ENCODE measurements at regions not wholly inside any gene's neighbourhood (a gene's known extent, or its start where the extent isn't known, plus 50 kb on each side); places are given as distances from the start of the nearest gene placed in this dataset.

GRCh38 chr13:50685491-50685890 lies 158.0 kb downstream of the DLEU7 start:
- DNase-seq (ENCODE audit: low read depth) = no peak

GRCh38 chr13:50685956-50686355 lies 157.5 kb downstream of the DLEU7 start:
- DNase-seq (ENCODE audit: low read depth) = no peak

- DNase-seq (ENCODE audit: low read depth) = no peak
These were observed 156.9 kb downstream of the DLEU7 start for GRCh38 chr13:50686551-50686950.

GRCh38 chr13:50687545-50687944 lies 155.9 kb downstream of the DLEU7 start:
- DNase-seq (ENCODE audit: low read depth) = no peak

GRCh38 chr13:50690006-50690405 lies 153.5 kb downstream of the DLEU7 start:
- no peak for DNase-seq (ENCODE audit: low read depth)

- DNase-seq (ENCODE audit: low read depth) = no peak
These were observed 152.3 kb downstream of the DLEU7 start for GRCh38 chr13:50691176-50691680.

GRCh38 chr13:50691681-50692263 lies 151.7 kb downstream of the DLEU7 start:
- DNase-seq (ENCODE audit: low read depth) = no peak

- DNase-seq (ENCODE audit: low read depth) = no peak
These were observed 151.0 kb downstream of the DLEU7 start for GRCh38 chr13:50692396-50692915.

- DNase-seq (ENCODE audit: low read depth) = no peak
These were observed 149.8 kb downstream of the DLEU7 start for GRCh38 chr13:50693727-50694126.

- DNase-seq (ENCODE audit: low read depth) = no peak
These were observed 145.5 kb downstream of the DLEU7 start for GRCh38 chr13:50697746-50698539.

- DNase-seq (ENCODE audit: low read depth) = no peak
These were observed 143.4 kb downstream of the DLEU7 start for GRCh38 chr13:50699874-50700663.

GRCh38 chr13:50700664-50701305 lies 142.7 kb downstream of the DLEU7 start:
- no peak for DNase-seq (ENCODE audit: low read depth)

GRCh38 chr13:50701469-50701868 lies 142.0 kb downstream of the DLEU7 start:
- DNase-seq (ENCODE audit: low read depth) = no peak

GRCh38 chr13:50706505-50706904 lies 137.0 kb downstream of the DLEU7 start:
- no peak for DNase-seq (ENCODE audit: low read depth)

GRCh38 chr13:50707628-50708027 lies 135.9 kb downstream of the DLEU7 start:
- no peak for DNase-seq (ENCODE audit: low read depth)

- no peak for DNase-seq (ENCODE audit: low read depth)
These were observed 135.0 kb downstream of the DLEU7 start for GRCh38 chr13:50708461-50708860.

GRCh38 chr13:50709058-50709457 lies 134.4 kb downstream of the DLEU7 start:
- DNase-seq (ENCODE audit: low read depth) = no peak

- DNase-seq (ENCODE audit: low read depth) = no peak
These were observed 132.2 kb downstream of the DLEU7 start for GRCh38 chr13:50711131-50711815.

GRCh38 chr13:50711996-50712395 lies 131.5 kb downstream of the DLEU7 start:
- no peak for DNase-seq (ENCODE audit: low read depth)

- DNase-seq (ENCODE audit: low read depth) = no peak
These were observed 131.0 kb downstream of the DLEU7 start for GRCh38 chr13:50712456-50712855.

- no peak for DNase-seq (ENCODE audit: low read depth)
These were observed 130.6 kb downstream of the DLEU7 start for GRCh38 chr13:50712881-50713280.

Data from activated T-cell treated with anti-CD3 and anti-CD28 coated beads for 1 hour (primary cell).